ENCODE measurements at regions not wholly inside any gene's neighbourhood (a gene's known extent, or its start where the extent isn't known, plus 50 kb on each side); places are given as distances from the start of the nearest gene placed in this dataset.

GRCh38 chr9:740221-740620 lies 101.3 kb upstream of the DMRT1 start:
- POLR2A ChIA-PET (ENCODE audit: partially characterized antibody): no interaction called here

More at GRCh38 chr9:740221-740620, 101.3 kb upstream of the DMRT1 start:
- Histone ChIP-seq H3K56ac (replicated peaks; ENCODE audit: insufficient read length, low read depth, low read length) (no peak overlapping the region), H3K4ac (replicated peaks; ENCODE audit: insufficient read length, low read depth, low read length) (no peak overlapping the region), H2BK12ac (ENCODE audit: low read depth, low read length) (no peak overlapping the region), H3K9ac (replicated peaks in 1 of 4; ENCODE audit: extremely low read depth in 1 of 4, low read depth in 3 of 4, low read length in 3 of 4) (no peak overlapping the region), H3K27ac (ENCODE audit: low read depth, low read length) (no peak overlapping the region), H3K36me3 (ENCODE audit: control insufficient read depth in 2 of 4, insufficient read depth in 4 of 4, low read length in 3 of 4) (peaks cover 0 to 46% (median 21%) of the 10 kb centered on the region in 4 experiments; a peak in 6 of 8 replicates), H3K4me2 (ENCODE audit: insufficient read depth in 1 of 2, low read depth in 2 of 2, low read length in 2 of 2) (no peak overlapping the region), H4K91ac (replicated peaks; ENCODE audit: insufficient read length, low read length) (no peak overlapping the region), H3K27me3 (replicated peaks in 1 of 4; ENCODE audit: control insufficient read depth in 3 of 4, extremely low read depth in 1 of 4, insufficient read depth in 3 of 4, low read length in 3 of 4) (no peaks in the 10 kb centered on the region), H2AFZ (ENCODE audit: low read length) (no peak overlapping the region), H4K5ac (ENCODE audit: insufficient read length, low read depth, low read length) (no peak overlapping the region), H4K20me1 (replicated peaks in 1 of 2; ENCODE audit: control insufficient read depth in 1 of 2, insufficient read depth in 2 of 2, low read length in 2 of 2) (no peaks in the 10 kb centered on the region), H3K23ac (ENCODE audit: insufficient read length) (no peak overlapping the region), H3K79me1 (ENCODE audit: low read depth, low read length) (no peaks in the 10 kb centered on the region), H2BK20ac (ENCODE audit: low read length) (no peak overlapping the region), H3K14ac (ENCODE audit: insufficient read length) (no peak overlapping the region), H3K23me2 (ENCODE audit: low read depth, low read length) (no peaks in the 10 kb centered on the region), H3K18ac (ENCODE audit: extremely low read depth, low read length) (no peak overlapping the region), H3K79me2 (ENCODE audit: control insufficient read depth in 1 of 2, insufficient read depth in 2 of 2, low read length in 2 of 2) (no peaks in the 10 kb centered on the region), H3K4me3 (ENCODE audit: extremely low read depth in 1 of 4, insufficient read depth in 2 of 4, low read depth in 3 of 4, low read length in 4 of 4) (no peak overlapping the region), H2BK120ac (replicated peaks; ENCODE audit: low read depth, low read length) (no peak overlapping the region), H3K4me1 (replicated peaks in 1 of 4; ENCODE audit: control insufficient read depth in 3 of 4, insufficient read depth in 4 of 4, low read length in 3 of 4) (peaks cover 0 to 6% (median 0%) of the 10 kb centered on the region in 4 experiments; a peak in 2 of 7 replicates), H3K9me3 (ENCODE audit: insufficient read depth in 2 of 2, low read depth in 1 of 2, low read length in 1 of 2) (no peaks in the 10 kb centered on the region), H4K8ac (ENCODE audit: extremely low read depth, insufficient read depth, low read length) (no peak overlapping the region), H2BK5ac (ENCODE audit: low read depth, low read length) (no peak overlapping the region), H2BK15ac (ENCODE audit: low read length) (no peak overlapping the region), H2AK5ac (ENCODE audit: low read depth, low read length) (no peak overlapping the region)
- 85% methylated on average over 10 of the region's 10 CpGs; no CpG with 5 or more reads in 1 of the 2 experiments for WGBS, 2 experiments (ENCODE audit: extremely low coverage in 1 of 2, insufficient coverage in 1 of 2, insufficient read length in 1 of 2, insufficient replicate concordance in 2 of 2, low coverage in 1 of 2, low lambda C conversion rate in 2 of 2, missing lambda C conversion rate in 1 of 2)
- CTCF ChIA-PET (ENCODE audit: partially characterized antibody): interaction anchor here (0.9 to 4.4 kb wide), 3 partner anchors 8 to 135 kb away, joined by 3 to 13 read pairs (median 5); no protein-coding TSS in a partner anchor
- DNase-seq (ENCODE audit: low read depth in 1 of 2, low spot score in 2 of 2) (no peak), FAIRE-seq (no peak)
- TF ChIP-seq FOSL1 (IDR thresholded peaks at IDR 0.05; ENCODE audit: insufficient read depth, low read depth, low read length) (no peak), KDM4A (IDR thresholded peaks at IDR 0.05; ENCODE audit: low read depth, low read length, severe bottlenecking) (no peak), KDM1A (IDR thresholded peaks at IDR 0.05; ENCODE audit: borderline replicate concordance, low read length) (no peak), SRF (IDR thresholded peaks at IDR 0.05; ENCODE audit: low read depth, low read length) (no peak), SIX5 (IDR thresholded peaks at IDR 0.05; ENCODE audit: low read depth, low read length) (no peak), HDAC6 (IDR thresholded peaks at IDR 0.05; ENCODE audit: low read depth, low read length) (no peak), CTBP2 (IDR thresholded peaks at IDR 0.05; ENCODE audit: borderline replicate concordance, insufficient read depth, insufficient read length, low read length) (no peak), ATF2 (IDR thresholded peaks at IDR 0.05; ENCODE audit: low read length) (no peak), MAX (IDR thresholded peaks at IDR 0.05) (no peak), EZH2 (IDR thresholded peaks at IDR 0.05; ENCODE audit: low read depth, low read length, severe bottlenecking) (no peak), RXRA (IDR thresholded peaks at IDR 0.05; ENCODE audit: insufficient read depth, low read depth, low read length) (no peak), ATF3 (IDR thresholded peaks at IDR 0.05; ENCODE audit: insufficient read depth, low read depth, low read length) (no peak)

Data from H1 (cell line).